Stimulated activated naive CD4-positive, alpha-beta T cell (primary cell): ENCODE measurements at regions not wholly inside any gene's neighbourhood (a gene's known extent, or its start where the extent isn't known, plus 50 kb on each side); places are given as distances from the start of the nearest gene placed in this dataset.

Experiments
- DNase-seq, 6 experiments: peaks; one replicate each; lab custom pipeline; 2025; lab: John Stamatoyannopoulos, UW

DNA sequence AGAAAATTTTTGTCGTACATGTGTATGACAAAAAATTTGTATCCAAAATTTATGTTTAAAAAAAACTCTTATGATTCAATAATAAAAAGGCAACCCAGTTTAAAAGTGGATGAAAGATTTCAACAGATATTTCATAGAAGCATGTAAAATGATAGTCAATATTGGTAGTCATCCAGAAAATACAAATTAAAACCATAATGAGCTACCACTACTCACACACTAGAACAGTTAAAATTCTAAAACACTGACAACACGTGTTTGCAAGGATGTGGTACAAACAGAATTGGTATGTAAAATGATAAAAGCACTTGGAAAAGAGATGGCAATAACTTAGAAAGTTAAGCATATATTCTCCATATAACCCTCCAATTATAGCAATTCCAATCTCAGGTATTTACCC lies 303.0 kb upstream of the NR2F2 start:
- no peak for DNase-seq

DNA sequence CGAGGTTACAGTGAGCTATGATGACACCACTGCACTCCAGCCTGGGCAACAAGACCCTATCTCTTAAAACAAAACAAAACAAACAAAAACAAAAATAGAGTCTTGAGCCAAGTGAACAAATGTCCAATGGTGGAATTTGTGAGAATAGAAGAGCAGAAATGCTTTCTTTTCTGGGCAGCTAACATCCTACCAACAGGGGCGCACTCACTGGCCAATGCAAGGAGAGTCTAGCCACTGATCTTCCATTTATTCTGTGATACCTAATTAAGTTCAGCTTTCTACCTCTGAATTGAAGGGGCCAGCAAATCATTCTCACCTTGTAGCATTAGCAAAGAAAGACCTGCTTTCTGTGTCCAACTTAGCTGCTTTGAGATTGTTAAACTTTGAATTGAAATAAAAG lies 301.9 kb upstream of the NR2F2 start:
- no peak for DNase-seq

- no peak for DNase-seq
Measured at GRCh38 chr15:96029172-96029571, 301.3 kb upstream of the NR2F2 start.

DNA sequence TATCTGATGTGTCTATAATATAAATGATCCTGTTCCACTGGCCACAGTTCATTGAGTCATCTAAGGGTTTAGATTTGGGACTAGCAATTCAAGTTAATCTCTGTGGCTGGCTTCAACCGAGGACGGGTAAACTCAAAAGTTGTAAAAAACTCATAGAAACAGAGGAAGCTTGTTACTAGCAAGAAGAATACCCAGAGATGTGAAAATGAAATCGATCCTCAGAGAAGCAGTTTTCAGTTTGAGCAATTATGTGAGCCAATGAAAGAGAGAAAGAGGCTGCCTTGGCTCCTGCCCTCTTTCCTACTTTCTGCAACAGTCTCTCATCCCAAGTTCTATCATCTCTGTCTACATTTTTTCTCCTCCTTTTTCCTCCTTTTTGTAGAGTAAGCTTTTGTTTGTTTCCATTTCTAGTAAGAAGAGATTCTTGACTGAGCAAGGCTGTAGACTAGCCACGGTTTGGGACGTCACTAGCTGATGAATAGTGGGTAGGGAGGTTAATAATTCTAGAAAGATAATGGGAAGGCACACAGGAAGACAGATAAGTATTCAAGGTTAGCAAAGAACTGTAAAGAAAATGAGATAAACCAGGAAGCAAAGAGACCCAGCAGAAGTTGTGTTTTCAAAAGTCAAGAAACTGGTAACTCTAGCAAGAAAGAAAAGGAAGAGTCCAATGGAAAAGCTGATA lies 298.9 kb upstream of the NR2F2 start:
- no peak for DNase-seq

GRCh38 chr15:96035091-96035490 lies 295.4 kb upstream of the NR2F2 start:
- no peak for DNase-seq

DNA sequence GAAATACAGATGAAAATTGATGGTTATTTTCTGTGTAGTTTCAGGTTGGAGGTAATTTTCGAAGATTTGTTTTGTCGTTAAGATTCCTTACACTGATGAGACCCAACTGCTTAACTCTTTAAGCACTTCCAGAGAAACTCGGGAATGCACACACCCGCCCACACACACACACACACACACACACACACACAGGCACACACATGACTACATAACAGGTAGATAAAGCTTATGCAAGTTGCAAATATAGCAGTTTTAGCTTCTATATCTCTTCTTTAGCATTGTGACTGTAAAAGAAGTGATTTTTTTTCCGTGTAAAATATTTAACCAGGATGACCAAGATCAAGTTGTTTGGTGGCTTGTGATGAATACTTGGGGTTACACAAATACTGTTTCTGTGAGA lies 294.9 kb upstream of the NR2F2 start:
- DNase-seq, result no peak

DNA sequence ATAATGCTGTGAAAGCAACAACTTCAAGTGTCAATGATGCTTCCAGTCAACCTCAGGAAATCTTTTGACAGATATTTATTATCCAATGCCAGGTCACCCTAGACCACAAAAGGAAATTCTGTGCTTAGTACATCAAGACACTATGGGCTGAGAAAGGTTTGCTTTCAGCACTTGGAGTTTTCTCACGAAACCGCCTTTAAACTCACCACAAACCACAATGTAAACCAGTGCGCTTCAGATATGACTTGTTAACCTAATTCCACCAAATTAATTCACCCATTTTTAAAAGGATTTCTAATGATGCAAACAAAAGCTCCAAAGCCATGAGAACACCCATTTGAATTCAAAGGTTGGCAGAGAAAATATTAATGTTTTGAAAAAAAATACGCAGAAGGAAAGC lies 292.9 kb upstream of the NR2F2 start:
- DNase-seq, result no peak

- no peak for DNase-seq
Measured at GRCh38 chr15:96038131-96038530, 292.4 kb upstream of the NR2F2 start.

DNA sequence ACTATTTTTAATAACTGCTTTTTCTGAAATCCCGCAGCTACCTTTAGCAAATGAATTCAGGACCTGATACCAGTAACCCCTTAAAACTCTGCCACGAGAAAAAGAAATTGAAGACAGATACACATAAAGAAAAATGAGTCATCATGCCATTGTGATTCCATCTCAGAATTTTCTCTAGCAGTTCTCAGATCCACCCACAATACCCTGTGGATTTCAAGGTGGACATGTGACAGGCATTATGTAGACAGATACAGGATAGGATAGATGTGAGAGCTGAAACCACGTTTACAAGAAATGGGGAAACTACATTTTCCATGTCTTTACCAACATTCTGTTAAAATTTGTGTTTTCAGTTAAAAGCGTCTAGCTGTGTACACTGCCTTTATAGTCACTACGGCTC lies 291.9 kb upstream of the NR2F2 start:
- DNase-seq, result no peak

- no peak for DNase-seq
Measured at GRCh38 chr15:96041982-96042733, 288.3 kb upstream of the NR2F2 start.

DNA sequence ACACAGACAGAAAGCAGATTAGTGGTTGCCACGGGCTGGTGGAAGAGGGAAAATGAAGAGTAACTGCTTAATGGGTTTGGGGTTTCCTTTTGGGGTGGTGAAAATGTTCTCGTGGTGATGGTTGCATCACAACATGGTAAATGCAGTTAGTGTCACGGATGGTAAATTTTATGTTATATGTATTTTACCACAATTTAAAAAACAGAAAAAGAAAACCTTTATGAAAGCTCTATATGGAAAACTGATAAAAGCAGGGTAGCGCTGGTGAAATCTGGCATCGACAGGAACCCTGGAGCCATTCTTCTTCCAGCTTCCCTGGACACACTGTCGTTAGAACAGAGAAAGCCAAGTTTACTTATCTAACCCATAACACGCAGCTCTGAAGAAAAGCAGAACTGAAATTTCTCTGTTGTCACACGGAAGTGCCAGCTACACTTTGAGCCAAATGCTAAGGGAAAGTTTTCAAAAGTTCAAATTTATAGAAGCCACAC lies 287.7 kb upstream of the NR2F2 start:
- no peak for DNase-seq

GRCh38 chr15:96043591-96044171 lies 286.8 kb upstream of the NR2F2 start:
- no peak for DNase-seq

GRCh38 chr15:96046620-96047240 lies 283.8 kb upstream of the NR2F2 start:
- DNase-seq, result no peak

GRCh38 chr15:96047255-96047931 lies 283.1 kb upstream of the NR2F2 start:
- no peak for DNase-seq

GRCh38 chr15:96049323-96049722 lies 281.2 kb upstream of the NR2F2 start:
- no peak for DNase-seq

GRCh38 chr15:96049766-96050165 lies 280.7 kb upstream of the NR2F2 start:
- no peak for DNase-seq

DNA sequence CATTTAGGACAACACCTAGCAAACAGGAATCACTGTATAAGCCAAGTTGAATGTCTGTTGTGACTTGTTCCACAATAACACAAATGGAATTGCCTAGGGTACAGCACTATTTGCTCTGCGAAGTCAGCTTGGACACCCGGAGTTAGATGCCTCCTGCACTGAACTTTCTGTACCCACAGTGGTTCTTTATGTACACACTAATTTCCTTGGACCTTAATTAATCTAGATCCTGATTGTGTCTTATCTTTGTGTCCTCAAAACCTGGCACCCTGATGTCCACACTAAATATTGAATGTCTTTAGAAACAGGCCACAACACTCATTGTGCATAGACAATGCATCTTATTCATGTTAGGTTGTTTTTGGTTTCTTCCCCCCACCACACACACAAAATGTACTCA lies 278.9 kb upstream of the NR2F2 start:
- no peak for DNase-seq

DNA sequence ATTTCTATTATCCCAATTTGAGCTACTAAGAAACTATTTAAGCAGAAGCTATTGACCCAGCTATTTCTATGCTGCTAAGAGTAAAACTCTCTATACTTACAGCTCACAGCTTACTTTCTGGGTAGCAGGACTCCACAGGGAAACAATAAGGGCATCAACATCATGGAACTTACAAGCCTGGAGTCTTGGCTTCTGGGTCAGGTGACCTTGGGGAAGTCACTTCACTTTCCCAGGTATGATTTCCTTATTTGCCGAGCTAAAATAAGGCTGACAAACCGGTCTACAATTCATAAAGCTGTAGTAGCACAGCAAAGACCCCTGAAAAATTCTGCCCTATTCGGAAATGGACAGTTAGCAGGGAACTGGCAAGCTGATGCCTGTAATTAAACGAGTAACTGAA lies 278.3 kb upstream of the NR2F2 start:
- DNase-seq, result no peak

DNA sequence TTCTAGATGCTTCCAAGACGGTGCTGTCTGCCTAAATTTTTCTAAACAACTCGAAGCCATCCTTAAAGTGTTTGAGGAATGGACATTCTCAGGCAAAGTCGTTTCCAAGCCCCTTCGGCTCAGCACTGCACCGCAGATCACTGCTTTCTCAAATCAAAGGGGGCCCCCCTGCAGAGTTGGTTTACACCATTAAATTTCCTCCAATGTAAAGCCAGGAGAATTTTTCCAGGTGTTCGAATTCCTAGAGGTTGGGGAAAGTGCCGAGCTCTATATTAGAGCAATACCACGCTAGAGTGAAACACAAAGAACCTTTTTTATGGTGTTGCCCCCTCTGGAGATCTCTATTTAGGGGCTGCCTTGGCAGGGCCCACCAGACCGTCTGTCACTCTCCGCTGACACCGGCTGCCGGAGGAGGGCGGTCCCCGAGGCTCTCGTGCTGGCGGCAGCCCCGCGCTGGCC lies 277.9 kb upstream of the NR2F2 start:
- no peak for DNase-seq

DNA sequence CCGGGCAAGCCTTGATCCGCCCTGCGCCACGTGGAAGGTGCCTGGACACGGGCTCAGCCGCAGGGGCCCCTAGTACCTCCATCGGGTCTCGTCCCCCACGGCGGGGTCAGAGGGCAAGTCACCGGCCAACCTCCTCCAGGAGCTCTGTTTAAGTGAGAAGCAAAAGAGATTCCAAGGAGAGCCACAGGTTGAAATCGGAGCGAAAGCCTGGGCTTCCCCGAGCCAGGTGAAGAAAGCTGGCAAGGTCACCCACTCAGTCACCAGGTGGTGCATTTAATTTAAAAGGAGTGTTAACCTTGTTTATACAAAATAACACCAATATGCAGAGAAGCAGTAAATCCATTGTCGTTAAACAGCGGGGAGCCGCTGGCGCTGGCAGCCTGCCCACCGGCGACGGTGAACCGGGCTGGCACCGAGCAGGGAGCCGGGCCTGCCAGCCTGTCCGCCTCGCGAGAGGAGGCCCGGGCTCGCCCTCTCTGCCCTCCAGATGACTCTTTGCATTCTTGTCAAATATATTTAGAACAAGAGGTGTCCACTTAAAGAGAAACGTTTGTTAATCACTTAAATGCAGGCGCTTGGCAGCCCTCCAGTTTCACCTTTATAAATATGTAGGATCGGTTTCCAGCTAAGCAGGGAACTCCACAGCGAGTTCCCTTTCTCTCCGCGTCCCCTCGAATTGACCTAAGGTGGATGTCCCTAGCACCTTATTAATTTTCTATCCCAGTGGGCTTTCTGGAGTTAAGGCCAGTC lies 277.3 kb upstream of the NR2F2 start:
- no peak for DNase-seq

DNA sequence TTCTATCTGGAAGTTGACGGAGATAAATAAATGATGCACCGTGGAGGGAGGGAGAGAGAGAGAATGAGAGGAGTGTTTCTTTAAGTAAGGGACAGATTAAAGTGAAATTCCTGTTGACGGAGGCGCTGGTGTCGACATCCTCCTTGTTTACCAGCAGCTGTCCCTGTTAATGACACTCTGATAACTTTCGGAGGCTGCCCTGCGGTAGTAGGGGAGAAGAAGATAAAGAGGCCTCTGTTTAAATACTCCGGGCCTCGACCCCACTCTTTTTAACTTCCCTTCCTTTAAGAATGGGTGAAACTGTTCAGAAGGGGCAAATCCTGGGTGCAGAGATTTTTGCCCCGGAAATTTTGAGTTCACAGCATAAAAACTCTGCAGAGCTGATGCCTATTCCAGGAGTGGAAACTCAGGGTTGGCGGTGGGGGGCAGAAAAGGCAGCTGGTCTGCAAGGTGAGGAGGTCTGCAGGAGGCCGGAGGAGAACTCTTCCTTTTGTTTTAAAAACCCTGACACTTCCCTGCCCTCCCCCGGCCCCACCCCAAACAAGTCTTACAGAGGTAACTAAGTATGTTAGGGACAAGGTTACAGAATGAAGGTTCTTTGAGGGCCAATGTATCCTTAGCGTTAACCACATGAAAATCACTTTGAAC lies 276.6 kb upstream of the NR2F2 start:
- DNase-seq, result no peak
